ENCODE measurements at regions not wholly inside any gene's neighbourhood (a gene's known extent, or its start where the extent isn't known, plus 50 kb on each side); places are given as distances from the start of the nearest gene placed in this dataset.
A peak's percentile ranks its signal among the peaks of the same experiment; 100 is the strongest.

DNA sequence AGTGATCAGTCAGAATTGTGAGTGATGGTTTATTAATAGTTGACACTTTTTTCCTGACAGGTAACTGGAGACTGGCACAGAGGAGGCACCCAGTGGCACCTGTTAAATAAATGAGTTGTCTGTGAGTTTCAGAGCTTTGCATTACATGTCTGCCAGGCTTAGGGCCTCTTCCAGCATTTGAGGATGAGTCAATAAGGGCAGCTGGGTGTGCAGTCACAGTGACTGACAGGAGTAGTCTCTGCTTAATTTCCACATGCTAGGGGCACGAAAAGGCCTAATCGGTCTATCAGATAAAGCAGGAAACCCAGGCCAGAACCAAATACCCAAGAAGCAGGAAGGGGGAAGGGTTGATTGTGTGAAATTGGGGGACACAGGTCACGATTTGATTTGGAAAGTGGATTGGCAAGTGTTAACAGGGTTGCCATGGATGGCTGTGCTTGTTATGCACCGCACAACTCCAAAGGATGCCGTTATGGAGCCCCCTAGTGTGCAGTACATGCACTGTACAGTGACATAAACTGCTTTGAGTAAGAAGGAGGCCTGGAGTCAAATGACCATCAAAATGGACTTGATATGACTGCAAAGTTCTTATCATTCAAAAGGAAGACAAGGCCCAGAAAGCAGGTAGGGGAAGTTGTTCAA, 111.9 kb upstream of the GGTLC1 start:
- H3K4me1 Mint-ChIP-seq (ENCODE audit: low read depth, unreplicated experiment) = no peaks in the 10 kb centered on the region
- no peak overlapping the region for H3K4me3 Mint-ChIP-seq (ENCODE audit: low read depth, unreplicated experiment)
- H3K27ac Mint-ChIP-seq (ENCODE audit: unreplicated experiment) = no peak overlapping the region
- CTCF ChIA-PET = no interaction called here
- intact Hi-C loops (cut with micrococcal nuclease; ENCODE audit: unreplicated experiment) = loop anchor here (5.0 kb wide), 1 partner anchor 817 kb away; no protein-coding TSS in a partner anchor
- no peaks in the 10 kb centered on the region for H3K9me3 Mint-ChIP-seq (ENCODE audit: low read depth, unreplicated experiment)
- BruUV-seq (replicated peaks) = no TSS peak
- H3K36me3 Mint-ChIP-seq (ENCODE audit: insufficient read depth, unreplicated experiment) = no peaks in the 10 kb centered on the region
- TF ChIP-seq, protein P1, sequence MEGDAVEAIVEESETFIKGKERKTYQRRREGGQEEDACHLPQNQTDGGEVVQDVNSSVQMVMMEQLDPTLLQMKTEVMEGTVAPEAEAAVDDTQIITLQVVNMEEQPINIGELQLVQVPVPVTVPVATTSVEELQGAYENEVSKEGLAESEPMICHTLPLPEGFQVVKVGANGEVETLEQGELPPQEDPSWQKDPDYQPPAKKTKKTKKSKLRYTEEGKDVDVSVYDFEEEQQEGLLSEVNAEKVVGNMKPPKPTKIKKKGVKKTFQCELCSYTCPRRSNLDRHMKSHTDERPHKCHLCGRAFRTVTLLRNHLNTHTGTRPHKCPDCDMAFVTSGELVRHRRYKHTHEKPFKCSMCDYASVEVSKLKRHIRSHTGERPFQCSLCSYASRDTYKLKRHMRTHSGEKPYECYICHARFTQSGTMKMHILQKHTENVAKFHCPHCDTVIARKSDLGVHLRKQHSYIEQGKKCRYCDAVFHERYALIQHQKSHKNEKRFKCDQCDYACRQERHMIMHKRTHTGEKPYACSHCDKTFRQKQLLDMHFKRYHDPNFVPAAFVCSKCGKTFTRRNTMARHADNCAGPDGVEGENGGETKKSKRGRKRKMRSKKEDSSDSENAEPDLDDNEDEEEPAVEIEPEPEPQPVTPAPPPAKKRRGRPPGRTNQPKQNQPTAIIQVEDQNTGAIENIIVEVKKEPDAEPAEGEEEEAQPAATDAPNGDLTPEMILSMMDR (IDR thresholded peaks at IDR 0.05; ENCODE audit: unreplicated experiment) = no peak
- DNase-seq = peak; percentile 5
- H3K27me3 Mint-ChIP-seq (ENCODE audit: unreplicated experiment) = peaks cover 13% of the 10 kb centered on the region

GRCh38 chr20:24098886-24099285, 110.3 kb upstream of the GGTLC1 start:
- no peak overlapping the region for H3K27ac Mint-ChIP-seq (ENCODE audit: unreplicated experiment)
- TF ChIP-seq, protein P1 (IDR thresholded peaks at IDR 0.05; ENCODE audit: unreplicated experiment) = no peak
- peaks cover 25% of the 10 kb centered on the region for H3K27me3 Mint-ChIP-seq (ENCODE audit: unreplicated experiment)
- no peaks in the 10 kb centered on the region for H3K4me1 Mint-ChIP-seq (ENCODE audit: low read depth, unreplicated experiment)
- BruUV-seq (replicated peaks) = no TSS peak
- no peaks in the 10 kb centered on the region for H3K36me3 Mint-ChIP-seq (ENCODE audit: insufficient read depth, unreplicated experiment)
- no peak for DNase-seq
- CTCF ChIA-PET = no interaction called here
- no peaks in the 10 kb centered on the region for H3K9me3 Mint-ChIP-seq (ENCODE audit: low read depth, unreplicated experiment)
- no peak overlapping the region for H3K4me3 Mint-ChIP-seq (ENCODE audit: low read depth, unreplicated experiment)
- intact Hi-C loops (cut with micrococcal nuclease; ENCODE audit: unreplicated experiment) = no loop called here

- Mint-ChIP-seq H3K36me3 (ENCODE audit: insufficient read depth, unreplicated experiment) (no peaks in the 10 kb centered on the region), H3K27me3 (ENCODE audit: unreplicated experiment) (peaks cover 25% of the 10 kb centered on the region), H3K27ac (ENCODE audit: unreplicated experiment) (no peak overlapping the region), H3K4me3 (ENCODE audit: low read depth, unreplicated experiment) (no peak overlapping the region), H3K9me3 (ENCODE audit: low read depth, unreplicated experiment) (no peaks in the 10 kb centered on the region), H3K4me1 (ENCODE audit: low read depth, unreplicated experiment) (no peaks in the 10 kb centered on the region)
- TF ChIP-seq, protein P1 (IDR thresholded peaks at IDR 0.05; ENCODE audit: unreplicated experiment) = no peak
- no TSS peak for BruUV-seq (replicated peaks)
- CTCF ChIA-PET = interaction anchor here (0.6 to 1.0 kb wide), 2 partner anchors 19 to 388 kb away, joined by 3 read pairs; no protein-coding TSS in a partner anchor
- DNase-seq = no peak
- intact Hi-C loops (cut with micrococcal nuclease; ENCODE audit: unreplicated experiment) = no loop called here
These were observed 109.1 kb upstream of the GGTLC1 start for GRCh38 chr20:24097506-24098245.

DNA sequence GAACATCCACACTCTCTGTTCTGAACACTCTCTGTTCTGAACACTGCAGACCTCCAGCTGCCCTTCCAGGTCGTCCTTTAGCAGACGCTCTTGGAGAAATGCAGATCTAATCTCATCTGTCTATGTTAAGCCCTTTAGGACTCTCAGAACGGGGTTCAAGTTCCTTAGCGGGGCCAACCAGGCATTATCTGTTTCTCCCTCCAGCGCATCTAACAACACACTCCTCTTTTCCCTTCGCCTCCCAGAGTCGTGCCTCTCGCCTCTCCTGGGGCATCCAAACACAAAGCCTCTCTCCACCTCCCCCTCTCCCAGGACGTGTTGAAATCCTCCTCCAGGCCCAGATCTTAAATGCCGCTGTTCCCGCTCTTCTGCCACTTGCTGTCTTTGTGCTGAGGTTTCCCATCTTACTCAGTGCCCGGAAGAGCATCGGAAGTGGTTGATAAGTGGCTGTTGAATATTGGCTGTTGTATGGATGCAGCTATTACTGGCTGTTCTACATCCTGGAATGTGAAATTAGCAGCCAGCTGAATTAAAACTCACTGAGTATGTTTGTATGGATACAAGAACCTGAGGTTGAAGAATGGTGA, 108.4 kb upstream of the GGTLC1 start:
- CTCF ChIA-PET = interaction anchor here (1.0 kb wide), 1 partner anchor 20 kb away, joined by 3 read pairs; no protein-coding TSS in a partner anchor
- H3K27ac Mint-ChIP-seq (ENCODE audit: unreplicated experiment) = no peak overlapping the region
- H3K27me3 Mint-ChIP-seq (ENCODE audit: unreplicated experiment) = peaks cover 25% of the 10 kb centered on the region

More for the DNA sequence above, 108.4 kb upstream of the GGTLC1 start:
- H3K4me1 Mint-ChIP-seq (ENCODE audit: low read depth, unreplicated experiment) = no peaks in the 10 kb centered on the region
- H3K4me3 Mint-ChIP-seq (ENCODE audit: low read depth, unreplicated experiment) = no peak overlapping the region
- H3K9me3 Mint-ChIP-seq (ENCODE audit: low read depth, unreplicated experiment) = no peaks in the 10 kb centered on the region
- H3K36me3 Mint-ChIP-seq (ENCODE audit: insufficient read depth, unreplicated experiment) = no peaks in the 10 kb centered on the region
- TF ChIP-seq, protein P1 (IDR thresholded peaks at IDR 0.05; ENCODE audit: unreplicated experiment) = no peak
- no peak for DNase-seq
- intact Hi-C loops (cut with micrococcal nuclease; ENCODE audit: unreplicated experiment) = no loop called here
- BruUV-seq (replicated peaks) = no TSS peak
